Activated naive CD8-positive, alpha-beta T cell treated with anti-CD3 and anti-CD28 coated beads, Interleukin-2, amount 10 ng/mL, durations not matched to agents 7 days and 5 days (primary cell): ENCODE measurements at regions not wholly inside any gene's neighbourhood (a gene's known extent, or its start where the extent isn't known, plus 50 kb on each side); places are given as distances from the start of the nearest gene placed in this dataset.

Experiments
- ATAC-seq: fragments of 150-1000 bp; cut with Tn5 transposase; one replicate; pipeline ENCODE4 v1.10.0; 2021; ENCODE audit warnings: low read depth, moderate library complexity
- POLR2A ChIA-PET: fragments of 350-600 bp; sonication (Branson Sonifier 250); formaldehyde crosslinking; loops from one replicate; lab custom pipeline; 2021; ENCODE audit warnings: antibody characterized with exemption; lab: Charles Lee
- DNase-seq: peaks from one replicate; pipeline ENCODE4 v3.0.0; 2021
- H3K27ac Mint-ChIP-seq: one replicate; pipeline ENCODE4 v1.8.0; 2022; ENCODE audit warnings: mild to moderate bottlenecking, mixed read lengths
- H3K27me3 Mint-ChIP-seq: one replicate; pipeline ENCODE4 v1.8.0; 2022; ENCODE audit warnings: mild to moderate bottlenecking, moderate library complexity, mixed read lengths
- H3K36me3 Mint-ChIP-seq: one replicate; pipeline ENCODE4 v1.8.0; 2021; ENCODE audit warnings: mild to moderate bottlenecking, mixed read lengths
- H3K4me1 Mint-ChIP-seq: one replicate; pipeline ENCODE4 v1.8.0; 2021; ENCODE audit warnings: mixed read lengths
- H3K4me3 Mint-ChIP-seq: one replicate; pipeline ENCODE4 v1.8.0; 2022; ENCODE audit warnings: mild to moderate bottlenecking, moderate library complexity, mixed read lengths
- H3K9me3 Mint-ChIP-seq: one replicate; pipeline ENCODE4 v1.8.0; 2021; ENCODE audit warnings: mixed read lengths

DNA sequence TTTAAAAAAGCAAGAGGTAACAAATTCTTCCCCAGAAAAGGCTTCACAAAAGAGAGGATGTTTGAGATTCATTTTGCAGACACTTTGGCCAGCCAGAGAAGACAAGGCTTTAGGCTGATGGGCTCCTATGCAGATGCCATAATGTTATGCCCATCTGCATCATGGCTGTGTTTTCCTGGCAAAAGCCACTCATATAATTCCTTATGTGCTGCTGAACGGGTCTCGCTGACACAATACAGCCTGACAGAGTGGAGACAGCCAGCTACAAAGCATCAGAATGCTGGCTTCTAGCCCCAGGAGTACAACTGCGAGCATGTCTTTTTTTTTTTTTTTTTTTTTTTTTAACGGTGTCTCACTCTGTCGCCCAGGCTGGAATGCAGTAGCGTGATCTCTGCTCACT lies 1157.4 kb upstream of the AUTS2 start:
- ATAC-seq: no peak

GRCh38 chr7:68441645-68442044 lies 1156.6 kb upstream of the AUTS2 start:
- H3K4me3 Mint-ChIP-seq: no peak overlapping the region
- no peak overlapping the region for H3K27ac Mint-ChIP-seq
- ATAC-seq (no peak), DNase-seq (no peak)
- H3K36me3 Mint-ChIP-seq: no peaks in the 10 kb centered on the region
- peaks cover 23% of the 10 kb centered on the region for H3K9me3 Mint-ChIP-seq
- POLR2A ChIA-PET: no interaction called here
- H3K27me3 Mint-ChIP-seq: no peaks in the 10 kb centered on the region
- H3K4me1 Mint-ChIP-seq: no peaks in the 10 kb centered on the region

More for the DNA sequence above, 1157.4 kb upstream of the AUTS2 start:
- Mint-ChIP-seq H3K27me3 (no peaks in the 10 kb centered on the region), H3K4me1 (no peaks in the 10 kb centered on the region), H3K36me3 (no peaks in the 10 kb centered on the region), H3K27ac (no peak overlapping the region), H3K9me3 (peaks cover 25% of the 10 kb centered on the region), H3K4me3 (no peak overlapping the region)
- POLR2A ChIA-PET: no interaction called here
- DNase-seq: no peak

GRCh38 chr7:68442931-68443631 lies 1155.2 kb upstream of the AUTS2 start:
- DNase-seq (no peak), ATAC-seq (no peak)
- Mint-ChIP-seq H3K36me3 (no peaks in the 10 kb centered on the region), H3K27me3 (no peaks in the 10 kb centered on the region), H3K9me3 (peaks cover 14% of the 10 kb centered on the region), H3K4me1 (no peaks in the 10 kb centered on the region), H3K4me3 (no peak overlapping the region), H3K27ac (no peak overlapping the region)
- POLR2A ChIA-PET: no interaction called here

GRCh38 chr7:68444042-68444441 lies 1154.2 kb upstream of the AUTS2 start:
- Mint-ChIP-seq H3K27ac (no peak overlapping the region), H3K4me3 (no peak overlapping the region), H3K36me3 (no peaks in the 10 kb centered on the region), H3K9me3 (peaks cover 17% of the 10 kb centered on the region), H3K4me1 (no peaks in the 10 kb centered on the region), H3K27me3 (no peaks in the 10 kb centered on the region)
- POLR2A ChIA-PET: no interaction called here
- ATAC-seq (no peak), DNase-seq (no peak)

DNA sequence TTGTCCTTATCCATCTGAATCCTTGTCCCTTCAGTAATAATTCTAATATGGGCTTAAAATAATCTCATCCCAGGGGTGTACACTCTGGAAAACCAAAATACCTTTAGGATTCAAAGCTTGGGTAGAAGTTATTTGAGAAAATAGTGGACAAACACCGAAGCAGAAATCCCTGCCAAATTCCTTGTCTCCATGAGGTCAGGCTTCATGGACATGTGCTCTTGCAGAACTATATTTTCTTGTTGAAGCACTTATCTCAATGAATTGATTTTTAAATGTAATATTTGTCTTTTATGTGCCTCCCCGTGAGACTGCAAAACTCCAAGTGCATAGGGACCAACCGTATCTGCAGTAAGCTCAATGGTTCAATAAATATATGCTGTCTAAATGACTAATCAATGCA lies 1153.3 kb upstream of the AUTS2 start:
- Mint-ChIP-seq H3K4me1 (no peaks in the 10 kb centered on the region), H3K4me3 (no peak overlapping the region), H3K9me3 (peaks cover 18% of the 10 kb centered on the region), H3K27me3 (no peaks in the 10 kb centered on the region), H3K36me3 (no peaks in the 10 kb centered on the region), H3K27ac (no peak overlapping the region)
- ATAC-seq: no peak
- DNase-seq: no peak
- POLR2A ChIA-PET: no interaction called here

DNA sequence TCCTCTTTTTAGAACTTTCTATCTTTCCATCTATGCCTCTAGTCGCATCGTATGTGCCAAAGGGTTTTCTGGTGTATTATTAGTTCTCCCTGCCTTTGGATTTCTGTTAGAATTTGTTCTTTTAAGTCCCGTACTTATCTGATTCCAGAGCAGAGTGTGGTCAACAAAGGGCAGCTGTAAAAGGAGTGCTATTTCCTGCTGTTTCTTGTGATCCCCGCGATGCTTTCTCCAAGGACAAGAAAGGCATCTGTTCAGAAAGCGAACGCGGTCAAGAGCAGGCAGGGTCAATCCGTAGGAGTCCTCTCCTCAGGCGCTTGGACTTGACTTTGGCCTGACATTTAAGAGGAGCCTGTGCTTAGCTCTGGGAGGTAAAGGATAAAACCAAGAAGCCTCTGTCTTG lies 1152.1 kb upstream of the AUTS2 start:
- POLR2A ChIA-PET: no interaction called here
- H3K27ac Mint-ChIP-seq: no peak overlapping the region
- H3K9me3 Mint-ChIP-seq: peaks cover 19% of the 10 kb centered on the region
- no peaks in the 10 kb centered on the region for H3K4me1 Mint-ChIP-seq
- no peak overlapping the region for H3K4me3 Mint-ChIP-seq
- H3K27me3 Mint-ChIP-seq: no peaks in the 10 kb centered on the region
- H3K36me3 Mint-ChIP-seq: no peaks in the 10 kb centered on the region
- no peak for ATAC-seq
- DNase-seq: no peak

GRCh38 chr7:68449099-68449498 lies 1149.2 kb upstream of the AUTS2 start:
- DNase-seq (no peak), ATAC-seq (no peak)
- Mint-ChIP-seq H3K4me1 (no peaks in the 10 kb centered on the region), H3K27ac (no peak overlapping the region), H3K4me3 (no peak overlapping the region), H3K9me3 (peaks cover 22% of the 10 kb centered on the region), H3K27me3 (no peaks in the 10 kb centered on the region), H3K36me3 (no peaks in the 10 kb centered on the region)
- POLR2A ChIA-PET: no interaction called here

GRCh38 chr7:68449816-68450215 lies 1148.5 kb upstream of the AUTS2 start:
- no peak overlapping the region for H3K4me3 Mint-ChIP-seq
- no peak for DNase-seq
- no peaks in the 10 kb centered on the region for H3K27me3 Mint-ChIP-seq
- no peaks in the 10 kb centered on the region for H3K4me1 Mint-ChIP-seq
- H3K9me3 Mint-ChIP-seq: peaks cover 22% of the 10 kb centered on the region
- no peak overlapping the region for H3K27ac Mint-ChIP-seq
- ATAC-seq: no peak
- H3K36me3 Mint-ChIP-seq: no peaks in the 10 kb centered on the region
- POLR2A ChIA-PET: no interaction called here

DNA sequence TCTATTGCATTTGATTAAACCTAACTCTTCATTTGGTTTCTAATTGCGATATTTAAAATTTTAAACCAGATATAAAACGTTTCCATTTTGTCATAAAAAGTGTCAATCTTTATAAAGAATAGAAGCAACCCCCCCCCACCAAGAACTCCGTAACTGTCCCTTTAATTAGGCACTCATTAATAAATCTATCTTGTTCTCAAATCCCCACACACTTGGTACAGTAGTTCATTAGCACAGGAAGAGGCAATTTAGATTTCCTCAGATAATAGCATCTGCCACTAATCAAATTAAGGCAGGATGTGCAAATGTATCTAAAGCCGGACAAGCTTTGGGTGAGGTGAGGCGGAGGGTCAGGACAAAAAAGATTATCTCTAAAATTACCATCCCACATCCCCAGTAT lies 1143.3 kb upstream of the AUTS2 start:
- ATAC-seq (no peak), DNase-seq (no peak)
- Mint-ChIP-seq H3K36me3 (no peaks in the 10 kb centered on the region), H3K27me3 (no peaks in the 10 kb centered on the region), H3K4me1 (no peaks in the 10 kb centered on the region), H3K27ac (no peak overlapping the region), H3K4me3 (no peak overlapping the region), H3K9me3 (peaks cover 33% of the 10 kb centered on the region)
- POLR2A ChIA-PET: no interaction called here

GRCh38 chr7:68456469-68456868 lies 1141.8 kb upstream of the AUTS2 start:
- H3K27me3 Mint-ChIP-seq: no peaks in the 10 kb centered on the region
- ATAC-seq (no peak), DNase-seq (no peak)
- H3K27ac Mint-ChIP-seq: no peak overlapping the region
- POLR2A ChIA-PET: no interaction called here
- no peaks in the 10 kb centered on the region for H3K36me3 Mint-ChIP-seq
- no peak overlapping the region for H3K4me3 Mint-ChIP-seq
- no peaks in the 10 kb centered on the region for H3K4me1 Mint-ChIP-seq
- H3K9me3 Mint-ChIP-seq: peaks cover 32% of the 10 kb centered on the region

DNA sequence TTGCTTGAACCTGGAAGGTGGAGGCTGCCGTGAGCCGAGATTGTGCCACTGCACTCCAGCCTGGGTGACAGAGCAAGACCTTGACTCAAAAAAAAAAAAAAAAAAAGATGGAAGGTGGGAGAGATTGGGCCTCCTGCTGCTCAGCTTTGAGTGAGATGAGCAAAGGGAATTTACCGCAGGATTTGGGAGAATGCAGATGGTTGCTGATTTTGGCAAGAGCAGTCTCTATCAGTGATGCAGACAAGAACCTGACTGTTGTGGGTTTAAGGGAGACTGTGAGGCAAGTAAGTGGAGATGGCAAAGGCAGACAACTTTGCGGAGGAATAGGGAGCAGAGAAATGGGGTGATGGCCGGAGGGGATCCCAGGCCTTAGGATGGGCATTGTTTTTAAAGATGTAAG lies 1140.8 kb upstream of the AUTS2 start:
- POLR2A ChIA-PET: no interaction called here

DNA sequence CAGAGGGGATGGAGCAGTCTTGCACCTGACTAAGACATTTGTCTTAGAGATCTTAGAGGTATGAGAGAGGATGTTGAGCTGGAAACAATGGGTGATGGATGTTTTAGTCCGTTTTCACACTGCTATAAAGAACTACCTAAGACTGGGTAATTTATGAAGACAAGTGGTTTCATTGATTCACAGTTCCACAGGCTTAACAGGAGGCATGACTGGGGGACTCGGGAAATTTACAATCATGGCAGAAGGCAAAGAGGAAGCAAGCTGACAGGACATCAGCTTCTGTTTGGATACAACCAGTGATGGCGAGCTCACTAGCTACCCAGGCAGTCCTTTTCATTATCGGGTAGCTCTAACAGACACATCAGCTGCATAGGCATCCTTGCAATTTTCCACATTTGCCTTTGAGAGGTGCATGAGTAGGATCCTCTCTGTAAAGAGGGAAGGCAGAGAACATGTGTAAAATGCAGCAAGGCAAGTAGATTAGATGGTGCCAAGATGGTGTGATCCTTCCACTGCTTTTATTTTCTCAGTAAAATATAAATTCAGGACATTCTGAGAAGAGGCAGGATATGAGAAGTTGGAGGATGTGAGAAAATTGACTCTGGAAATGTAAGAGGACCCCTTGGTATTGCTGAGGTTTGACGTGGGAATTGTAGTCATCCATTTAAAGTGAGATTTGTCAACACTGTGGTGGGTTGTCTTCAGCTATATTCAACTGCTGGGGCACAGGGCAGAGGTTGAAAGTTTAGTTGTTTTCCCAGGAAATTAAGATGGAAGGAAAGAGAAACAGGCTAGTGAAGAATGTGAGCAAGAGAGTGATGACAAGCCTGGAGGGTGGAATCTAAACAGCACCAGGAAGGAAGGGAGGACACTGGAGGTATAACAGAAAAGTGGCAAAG lies 1140.0 kb upstream of the AUTS2 start:
- Mint-ChIP-seq H3K36me3 (no peaks in the 10 kb centered on the region), H3K4me1 (no peaks in the 10 kb centered on the region), H3K9me3 (peaks cover 27% of the 10 kb centered on the region), H3K27ac (no peak overlapping the region), H3K27me3 (no peaks in the 10 kb centered on the region), H3K4me3 (no peak overlapping the region)
- no peak for ATAC-seq
- no peak for DNase-seq
- POLR2A ChIA-PET: no interaction called here

More for the DNA sequence above, 1140.8 kb upstream of the AUTS2 start:
- Mint-ChIP-seq H3K27ac (no peak overlapping the region), H3K27me3 (no peaks in the 10 kb centered on the region), H3K36me3 (no peaks in the 10 kb centered on the region), H3K9me3 (peaks cover 29% of the 10 kb centered on the region), H3K4me1 (no peaks in the 10 kb centered on the region), H3K4me3 (no peak overlapping the region)
- DNase-seq (no peak), ATAC-seq (no peak)

GRCh38 chr7:68461430-68461829 lies 1136.8 kb upstream of the AUTS2 start:
- POLR2A ChIA-PET: no interaction called here
- no peak overlapping the region for H3K4me3 Mint-ChIP-seq

DNA sequence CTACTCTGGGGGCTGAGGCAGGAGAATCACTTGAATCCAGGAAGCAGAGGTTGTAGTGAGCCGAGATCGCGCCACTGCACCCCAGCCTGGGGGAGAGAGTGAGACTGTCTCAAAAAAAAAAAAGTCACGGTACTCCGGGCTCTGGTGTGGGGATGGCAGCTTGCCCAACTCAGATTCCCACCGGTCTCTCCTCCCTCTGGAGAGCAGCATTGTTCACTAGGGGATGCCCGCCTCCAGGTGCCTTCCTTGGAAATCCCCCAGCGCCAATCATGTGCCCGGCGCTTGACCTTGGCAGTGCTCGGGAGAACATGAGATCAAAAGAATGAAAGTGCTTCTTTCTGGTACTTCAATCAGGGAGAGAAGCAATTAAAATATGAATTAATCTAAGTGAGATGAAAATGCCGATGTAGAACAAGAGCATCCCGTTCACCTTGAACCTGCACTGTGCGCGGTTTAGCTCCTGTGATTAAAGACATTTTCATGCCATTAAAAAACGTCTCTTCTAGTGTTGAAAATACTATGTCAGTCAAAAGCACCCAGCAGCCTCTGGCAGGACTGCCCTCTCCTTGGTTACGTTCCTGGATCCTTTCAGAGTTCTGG lies 1127.3 kb upstream of the AUTS2 start:
- POLR2A ChIA-PET: no interaction called here

More at GRCh38 chr7:68461430-68461829, 1136.8 kb upstream of the AUTS2 start:
- no peaks in the 10 kb centered on the region for H3K36me3 Mint-ChIP-seq
- ATAC-seq: no peak
- no peak overlapping the region for H3K27ac Mint-ChIP-seq
- no peaks in the 10 kb centered on the region for H3K27me3 Mint-ChIP-seq
- no peak for DNase-seq
- no peaks in the 10 kb centered on the region for H3K4me1 Mint-ChIP-seq
- H3K9me3 Mint-ChIP-seq: peaks cover 21% of the 10 kb centered on the region

More for the DNA sequence above, 1127.3 kb upstream of the AUTS2 start:
- Mint-ChIP-seq H3K27me3 (no peaks in the 10 kb centered on the region), H3K27ac (no peak overlapping the region), H3K4me1 (no peaks in the 10 kb centered on the region), H3K9me3 (peaks cover 21% of the 10 kb centered on the region), H3K36me3 (no peaks in the 10 kb centered on the region), H3K4me3 (no peak overlapping the region)
- DNase-seq (no peak), ATAC-seq (no peak)
